ENCODE measurements at regions not wholly inside any gene's neighbourhood (a gene's known extent, or its start where the extent isn't known, plus 50 kb on each side); places are given as distances from the start of the nearest gene placed in this dataset.

DNA sequence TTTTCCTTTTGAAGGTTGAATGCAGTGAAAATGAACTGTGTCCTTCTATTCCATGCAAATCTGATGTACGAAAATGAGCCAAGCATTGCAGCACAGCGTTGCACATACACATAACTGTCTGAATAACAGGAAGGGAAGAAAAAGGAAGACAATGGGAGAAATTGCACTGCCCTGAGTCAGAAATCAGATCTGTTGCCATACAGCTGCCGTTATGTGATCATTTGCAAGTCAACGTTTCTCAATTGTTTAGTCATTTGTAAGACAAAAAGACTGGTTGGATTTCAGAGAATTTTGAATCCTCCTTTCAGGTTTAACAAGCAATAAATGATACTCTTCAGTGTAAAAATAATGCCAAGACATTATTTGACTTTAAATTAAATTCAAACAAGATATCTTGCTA lies 284.1 kb downstream of the DSEL start:
- ATAC-seq (ENCODE audit: low FRiP score) = no peak
- DNase-seq (ENCODE audit: low spot score) = no peak
- TF ChIP-seq CTCF (IDR thresholded peaks at IDR 0.05) = no peak

DNA sequence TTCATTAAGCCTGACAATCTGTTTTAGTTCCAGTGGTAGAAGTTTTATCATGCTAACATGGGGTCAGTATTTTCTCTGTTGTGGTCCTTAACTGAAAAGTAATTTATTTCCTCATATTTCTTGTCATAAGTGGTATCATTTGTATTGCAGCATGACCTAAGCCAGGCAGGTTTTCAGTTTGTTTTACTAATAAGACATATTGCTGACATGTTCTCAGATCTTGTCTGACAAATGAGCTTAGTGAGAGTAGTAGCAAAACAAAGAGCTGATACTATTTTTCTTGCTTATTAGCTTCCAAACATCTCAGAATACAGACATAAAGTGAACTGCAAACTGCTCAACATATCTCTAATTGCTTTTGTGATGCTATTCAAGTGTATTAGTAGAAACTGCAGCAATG lies 293.6 kb downstream of the DSEL start:
- no peak for TF ChIP-seq CTCF (IDR thresholded peaks at IDR 0.05)
- ATAC-seq (ENCODE audit: low FRiP score) (no peak), DNase-seq (ENCODE audit: low spot score) (no peak)

DNA sequence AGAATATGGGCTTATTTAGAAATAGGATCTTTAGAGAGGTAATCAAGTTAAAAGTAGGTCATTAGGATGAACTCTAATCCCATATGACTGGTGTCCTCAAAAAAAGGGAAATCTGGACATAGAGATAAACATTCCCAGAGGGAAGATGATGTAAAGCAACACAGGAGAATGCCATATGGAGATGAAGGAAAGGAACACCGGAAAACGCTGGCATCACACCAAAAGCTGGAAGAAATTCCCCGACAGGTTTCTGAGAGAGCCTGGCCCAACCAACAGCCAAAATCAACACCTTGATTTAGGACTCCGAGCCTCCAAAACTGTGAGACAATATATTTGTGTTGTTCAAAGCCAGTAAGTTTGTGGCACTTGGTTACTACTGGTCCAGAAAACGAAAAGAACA lies 296.7 kb downstream of the DSEL start:
- no peak for DNase-seq (ENCODE audit: low spot score)
- ATAC-seq (ENCODE audit: low FRiP score) = no peak
- no peak for TF ChIP-seq CTCF (IDR thresholded peaks at IDR 0.05)

- no peak for DNase-seq (ENCODE audit: low spot score)
- TF ChIP-seq CTCF (IDR thresholded peaks at IDR 0.05) = no peak
- no peak for ATAC-seq (ENCODE audit: low FRiP score)
Observed at GRCh38 chr18:67218556-67218955, 298.0 kb downstream of the DSEL start.

- TF ChIP-seq CTCF (IDR thresholded peaks at IDR 0.05) = peak in 2 of 3 donors; percentile 30 to 64
- ATAC-seq (ENCODE audit: low FRiP score) (no peak), DNase-seq (ENCODE audit: low spot score) (peak; percentile 33)
Observed at GRCh38 chr18:67217551-67218166, 298.9 kb downstream of the DSEL start.

- no peak for TF ChIP-seq CTCF (IDR thresholded peaks at IDR 0.05)
- DNase-seq (ENCODE audit: low spot score) (no peak), ATAC-seq (ENCODE audit: low FRiP score) (no peak)
Observed at GRCh38 chr18:67216846-67217245, 299.7 kb downstream of the DSEL start.

- TF ChIP-seq CTCF (IDR thresholded peaks at IDR 0.05) = no peak
- no peak for DNase-seq (ENCODE audit: low spot score)
- no peak for ATAC-seq (ENCODE audit: low FRiP score)
Observed at GRCh38 chr18:67215686-67216085, 300.8 kb downstream of the DSEL start.
